Activated CD8-positive, alpha-beta memory T cell treated with anti-CD3 and anti-CD28 coated beads for 24 hours (primary cell): ENCODE measurements at regions not wholly inside any gene's neighbourhood (a gene's known extent, or its start where the extent isn't known, plus 50 kb on each side); places are given as distances from the start of the nearest gene placed in this dataset.
"Not testable (repeated sequence)": the region's sequence is repeated elsewhere in the genome, so short reads cannot be mapped to it uniquely, and the experiment has no call there.

Source experiments
- DNase-seq: peaks from one replicate; pipeline ENCODE4 v3.0.0-alpha.2; 2020

GRCh38 chr20:48489656-48490055 lies 338.1 kb downstream of the PREX1 start:
- no peak for DNase-seq

GRCh38 chr20:48489046-48489463 lies 338.7 kb downstream of the PREX1 start:
- no peak for DNase-seq

GRCh38 chr20:48488334-48489034 lies 339.3 kb downstream of the PREX1 start:
- DNase-seq, result not testable (repeated sequence)

DNA sequence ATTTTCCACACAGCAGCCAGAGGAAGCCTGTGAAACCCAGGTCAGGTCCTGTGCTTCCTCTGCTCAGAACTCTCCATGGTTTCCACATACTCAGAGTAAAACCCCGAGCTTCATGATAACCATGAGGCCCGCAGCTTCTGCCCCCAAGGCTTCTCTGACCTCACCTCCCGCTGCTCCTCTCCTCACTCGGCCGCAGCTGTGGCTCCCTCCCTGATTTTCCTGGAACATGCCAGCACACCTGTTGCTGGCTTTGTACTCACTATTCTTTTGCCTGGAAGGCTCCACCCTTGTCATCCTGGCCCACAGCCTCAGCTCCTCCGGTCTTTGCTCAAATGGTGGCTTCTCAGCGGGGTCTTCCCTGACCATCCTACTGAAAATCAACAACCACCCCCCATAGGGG lies 341.7 kb downstream of the PREX1 start:
- no peak for DNase-seq

DNA sequence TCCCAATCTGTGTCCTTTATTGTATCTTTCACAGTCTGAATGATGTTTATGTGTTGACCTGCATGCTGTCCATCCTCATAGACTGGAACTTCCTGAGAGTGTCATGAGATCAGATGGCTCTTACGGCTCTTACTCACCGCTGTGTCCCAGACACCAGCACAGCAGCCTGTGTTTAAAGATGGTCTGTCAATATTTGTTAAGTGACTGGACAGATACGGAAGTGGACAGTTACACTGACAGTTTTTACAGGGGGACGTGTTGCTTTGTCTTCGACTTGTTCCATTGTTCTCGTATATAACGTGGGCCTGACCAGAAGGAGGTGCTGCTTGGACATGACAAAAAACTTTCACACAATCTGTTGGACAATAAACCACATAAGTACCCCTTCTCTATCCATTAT lies 342.6 kb downstream of the PREX1 start:
- not testable (repeated sequence) for DNase-seq

DNA sequence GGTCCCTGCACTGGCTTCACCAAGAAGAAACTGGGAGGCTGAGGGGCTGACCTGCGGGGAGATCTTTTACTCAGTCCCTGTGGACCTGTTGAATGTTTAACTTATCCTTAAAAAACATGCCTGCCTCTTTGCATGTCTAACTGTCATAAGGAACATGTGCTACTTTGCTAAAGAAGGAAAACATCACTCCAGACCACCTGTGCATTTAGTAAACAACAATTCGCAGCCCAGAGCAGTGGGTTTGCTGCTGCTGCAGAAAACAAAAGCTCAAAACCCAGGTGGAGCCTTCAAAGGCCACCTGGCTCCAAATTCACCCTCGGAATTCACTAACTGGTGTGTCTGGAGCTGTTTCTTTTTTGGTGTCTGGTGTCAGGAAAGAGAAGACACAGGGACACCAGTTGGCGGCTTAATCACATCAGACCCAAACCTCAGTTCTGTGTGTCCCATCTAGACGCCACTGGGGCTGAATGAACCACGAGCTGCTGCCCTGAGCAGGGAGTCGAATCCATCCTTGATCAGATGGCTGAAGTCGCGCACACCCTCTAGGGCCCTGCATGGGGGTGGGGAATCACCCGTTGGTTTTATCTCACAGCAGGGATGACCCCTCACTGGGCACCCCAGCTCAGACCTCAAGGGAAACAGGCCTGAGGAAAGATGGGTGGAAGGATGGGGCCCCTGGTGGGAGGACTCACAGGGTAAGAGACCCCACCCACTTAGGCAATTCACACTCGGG lies 344.3 kb downstream of the PREX1 start:
- DNase-seq, result no peak

DNA sequence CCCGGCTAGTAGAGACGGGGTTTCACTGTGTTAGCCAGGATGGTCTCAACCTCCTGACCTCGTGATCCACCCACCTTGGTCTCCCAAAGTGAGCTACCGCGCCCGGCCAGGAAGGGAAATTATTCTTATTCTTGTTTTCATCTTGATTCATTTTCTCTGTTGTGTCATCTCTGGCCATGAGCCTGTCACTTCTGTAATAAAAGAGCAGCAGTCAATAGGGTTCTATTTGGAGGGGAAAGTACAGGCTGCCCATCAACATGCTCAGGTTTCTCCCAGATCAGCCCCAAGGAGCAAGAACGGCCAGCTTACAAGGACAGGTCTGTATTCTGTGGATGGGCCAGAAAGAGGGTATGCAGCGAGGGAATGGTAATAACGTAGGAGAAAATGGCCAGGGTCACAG lies 345.0 kb downstream of the PREX1 start:
- no peak for DNase-seq

DNA sequence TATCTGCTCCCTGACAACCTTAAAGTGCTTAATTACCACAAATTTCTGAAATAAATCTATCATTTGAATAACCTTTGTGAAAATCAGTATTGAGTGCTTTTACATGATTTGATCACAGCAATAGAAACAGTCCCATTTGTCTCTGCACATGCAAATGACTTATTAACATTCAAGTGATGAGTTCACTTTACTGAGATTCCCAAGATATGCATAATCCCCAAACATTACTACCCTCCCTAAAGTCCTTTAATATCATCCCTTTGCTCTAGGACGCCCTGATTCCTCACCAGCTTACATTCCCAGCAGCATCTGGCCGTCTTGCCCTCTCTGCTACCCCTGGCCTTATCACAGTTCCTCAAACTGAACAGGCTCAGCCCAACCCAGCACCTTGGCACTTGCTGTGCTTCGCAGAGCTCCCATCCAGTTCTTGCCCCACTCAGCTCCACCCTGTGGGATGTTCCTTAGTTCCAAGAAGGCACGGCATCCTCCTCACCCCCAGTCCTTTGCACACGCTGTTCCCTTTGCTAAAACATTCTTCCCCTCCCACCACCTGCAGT lies 347.5 kb downstream of the PREX1 start:
- DNase-seq, result no peak

DNA sequence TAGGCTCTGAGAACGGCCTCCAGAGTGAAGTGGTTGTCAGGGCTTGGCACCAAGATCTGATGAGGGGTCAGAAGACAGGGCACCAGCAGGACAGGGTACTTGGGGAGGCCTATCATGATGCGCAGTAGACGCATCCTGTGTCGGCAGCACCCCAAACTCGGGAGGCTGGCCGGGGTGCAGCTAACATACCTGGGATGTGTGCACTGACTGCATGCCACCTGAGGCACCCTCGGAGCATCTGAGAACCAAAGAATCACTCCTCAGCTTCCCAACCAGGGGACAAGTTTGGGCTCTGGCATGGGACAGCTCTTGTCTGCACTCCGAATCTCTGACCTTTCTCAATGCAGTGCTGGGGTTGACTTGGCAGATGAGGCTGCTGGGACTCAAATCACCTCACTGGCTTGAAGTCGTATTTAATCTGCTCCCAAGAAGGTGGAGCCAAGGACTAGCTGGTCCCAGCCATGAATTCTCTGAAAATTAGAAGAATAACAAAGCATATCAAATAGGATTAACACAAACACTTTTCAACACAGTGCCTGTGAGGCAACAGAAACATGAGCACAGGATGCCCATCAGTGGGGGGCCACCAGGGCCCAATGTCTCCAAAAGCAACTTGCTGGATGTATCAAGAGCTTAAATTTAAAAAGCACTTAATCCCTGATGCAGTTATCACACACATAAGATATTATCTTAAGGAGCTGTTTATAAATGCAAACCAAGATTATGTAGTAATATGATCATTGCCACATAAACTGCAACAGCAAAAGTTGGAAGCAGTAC lies 348.8 kb downstream of the PREX1 start:
- DNase-seq, result no peak

- no peak for DNase-seq
These were observed 349.4 kb downstream of the PREX1 start for GRCh38 chr20:48478370-48478769.

DNA sequence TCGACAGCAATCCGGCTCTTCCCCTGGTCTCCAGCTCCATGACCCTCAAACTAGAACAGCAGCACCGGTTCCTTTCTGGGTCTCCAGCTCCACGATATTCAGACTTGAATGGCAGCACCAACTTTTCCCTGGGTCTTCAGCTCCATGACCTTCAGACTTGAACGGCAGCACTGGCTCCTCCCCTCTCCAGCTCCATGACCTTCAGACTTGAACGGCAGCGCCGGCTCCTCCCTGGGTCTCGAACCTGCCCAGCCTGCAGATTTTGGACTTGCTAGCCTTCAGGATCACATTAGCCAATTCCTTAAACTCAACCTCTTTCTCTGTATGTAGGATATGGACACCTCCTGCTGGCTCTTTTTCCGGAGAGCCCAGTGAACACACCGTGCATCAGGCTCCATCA lies 350.9 kb downstream of the PREX1 start:
- DNase-seq, result no peak

- no peak for DNase-seq
These were observed 353.8 kb downstream of the PREX1 start for GRCh38 chr20:48474022-48474421.

- no peak for DNase-seq
These were observed 355.9 kb downstream of the PREX1 start for GRCh38 chr20:48471759-48472408.

DNA sequence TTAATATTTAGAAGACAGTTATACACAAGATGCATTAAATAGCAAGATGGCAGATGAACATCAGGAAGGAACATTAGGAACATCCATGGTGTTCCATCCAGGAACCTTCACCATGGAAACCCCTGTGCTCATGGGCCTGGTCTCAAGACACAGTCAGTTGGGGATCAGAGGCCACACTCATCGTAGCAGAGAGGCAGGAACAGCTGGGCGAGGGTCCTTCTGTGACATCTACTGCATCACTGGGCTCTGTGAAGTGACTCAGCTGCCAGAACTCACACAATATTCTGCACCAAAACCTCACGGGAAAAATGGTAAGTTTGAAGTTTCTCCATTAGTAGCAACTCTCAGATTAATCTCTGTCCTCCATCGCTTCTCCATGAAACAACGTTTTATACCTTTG lies 356.6 kb downstream of the PREX1 start:
- DNase-seq, result no peak

- no peak for DNase-seq
These were observed 357.7 kb downstream of the PREX1 start for GRCh38 chr20:48470141-48470540.

GRCh38 chr20:48469026-48469425 lies 358.8 kb downstream of the PREX1 start:
- no peak for DNase-seq

- DNase-seq, result no peak
These were observed 359.2 kb downstream of the PREX1 start for GRCh38 chr20:48468571-48468970.

DNA sequence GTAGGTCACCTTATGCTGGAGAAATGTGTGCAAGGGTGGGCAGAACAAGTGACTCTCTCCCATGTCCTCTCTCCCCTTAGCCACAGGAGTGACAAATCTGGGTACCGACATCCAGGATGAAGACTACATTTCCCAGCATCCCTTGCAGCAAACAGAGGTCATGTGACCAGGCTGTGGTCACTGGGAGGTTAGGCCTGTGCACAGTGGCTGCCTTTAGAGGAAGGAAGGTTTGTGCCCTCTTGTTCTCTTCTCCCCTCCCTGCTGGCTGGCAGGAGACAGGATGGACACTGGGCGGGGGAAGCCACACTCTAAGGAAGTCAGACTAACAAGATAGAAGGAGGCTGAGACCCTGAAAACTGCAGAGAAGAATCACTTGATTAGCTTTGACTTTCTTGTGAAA lies 360.2 kb downstream of the PREX1 start:
- no peak for DNase-seq

DNA sequence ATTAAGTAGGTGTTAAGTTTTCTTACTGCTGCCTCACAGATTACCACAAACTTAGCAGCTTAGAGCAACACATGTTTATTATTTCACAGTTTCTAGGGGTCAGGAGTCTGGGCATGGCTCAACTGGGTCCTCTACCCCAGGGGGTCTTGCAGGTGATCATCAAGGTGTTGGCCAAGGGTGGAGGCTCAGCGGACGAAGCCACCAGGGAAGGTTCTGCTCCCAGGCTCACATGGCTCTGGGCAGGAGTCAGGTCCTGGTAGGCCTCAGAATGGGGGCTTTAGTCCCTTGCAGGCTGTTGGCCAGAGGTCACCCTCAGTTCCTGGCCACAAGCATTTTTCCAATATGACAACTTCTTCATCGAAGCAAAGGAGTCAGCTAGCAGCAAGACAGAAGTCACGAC lies 362.5 kb downstream of the PREX1 start:
- no peak for DNase-seq

DNA sequence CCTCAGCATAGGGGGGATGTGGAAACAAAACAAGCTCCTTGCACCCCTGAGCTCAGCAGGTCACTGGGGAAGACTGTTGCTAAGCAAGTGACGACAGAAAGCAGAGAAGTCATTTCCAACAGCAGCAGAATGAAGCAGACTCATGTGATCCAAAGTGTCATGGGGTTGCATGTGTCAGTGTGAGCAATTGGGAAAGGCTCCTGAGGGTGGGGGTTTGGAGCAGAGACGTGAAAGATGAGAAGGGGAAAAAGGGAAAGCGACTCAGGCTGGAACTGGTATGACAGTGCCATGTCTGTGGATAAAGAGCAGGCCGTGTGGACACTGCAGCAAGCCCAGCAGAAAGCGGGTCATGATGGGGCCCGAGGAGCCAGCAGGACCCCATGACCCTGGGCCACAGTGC lies 363.9 kb downstream of the PREX1 start:
- no peak for DNase-seq

DNA sequence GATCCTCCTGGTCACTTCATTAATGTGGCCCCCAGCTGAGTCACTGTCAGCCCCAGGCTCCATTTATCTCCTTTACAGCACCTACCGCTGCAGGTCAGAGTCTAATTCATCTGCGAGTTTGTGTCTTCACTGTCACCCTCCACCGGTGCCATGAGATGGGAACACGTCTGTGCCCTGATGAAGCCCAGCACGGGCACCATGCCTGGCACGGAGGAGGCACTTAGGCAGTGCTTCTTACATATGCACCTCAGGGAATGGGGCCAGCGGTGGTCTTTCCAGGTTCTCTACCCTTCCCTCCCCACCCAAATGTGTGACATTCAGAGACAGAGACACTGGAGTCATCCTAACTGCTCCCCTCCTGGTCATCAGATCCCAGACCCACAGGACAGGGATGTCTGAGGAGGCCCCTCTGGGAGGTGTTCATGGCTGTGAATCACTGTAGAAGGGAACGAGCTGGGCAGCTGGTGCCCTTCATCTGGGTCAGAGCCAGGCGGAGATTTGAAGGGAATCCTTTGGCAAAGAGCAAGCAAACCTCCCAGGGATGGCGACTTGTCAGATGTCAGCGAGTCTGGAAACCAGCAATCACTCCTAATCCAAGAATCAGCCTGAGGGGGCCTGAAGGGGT lies 364.6 kb downstream of the PREX1 start:
- no peak for DNase-seq

- DNase-seq, result no peak
These were observed 366.1 kb downstream of the PREX1 start for GRCh38 chr20:48461735-48462119.
